ENCODE measurements at regions not wholly inside any gene's neighbourhood (a gene's known extent, or its start where the extent isn't known, plus 50 kb on each side); places are given as distances from the start of the nearest gene placed in this dataset.

DNA sequence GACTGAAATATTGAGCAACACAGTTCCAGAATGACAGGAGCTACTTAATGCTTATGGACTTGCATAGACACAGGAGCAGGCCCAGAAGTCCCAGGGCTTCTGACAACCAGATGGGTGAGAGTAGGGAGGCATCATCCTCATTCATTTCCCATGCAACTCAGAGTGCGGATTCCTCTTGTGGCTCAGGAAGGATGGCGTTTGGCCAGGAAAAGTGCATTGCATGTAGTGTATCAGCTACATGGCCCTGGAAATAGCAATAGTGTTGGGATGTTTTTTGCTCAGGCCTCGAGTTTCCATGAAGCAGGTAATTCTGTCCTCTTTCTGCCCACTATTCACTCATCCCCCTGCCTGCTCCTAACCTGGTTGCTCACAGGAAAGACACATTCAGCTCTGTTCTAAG, 136.6 kb downstream of the PDGFRA start:
- Histone ChIP-seq H4K20me1 (replicated peaks; ENCODE audit: control insufficient read depth, insufficient read depth, low read length) (no peaks in the 10 kb centered on the region), H3K27ac (ENCODE audit: extremely low read depth, low read depth, low read length) (no peak overlapping the region), H3K9me1 (ENCODE audit: control insufficient read depth, insufficient read depth, low read length) (no peaks in the 10 kb centered on the region), H3K4me1 (replicated peaks in 1 of 2; ENCODE audit: control insufficient read depth in 2 of 2, insufficient read depth in 2 of 2, low read length in 2 of 2) (no peaks in the 10 kb centered on the region), H3K36me3 (ENCODE audit: control insufficient read depth, insufficient read depth, low read length) (no peaks in the 10 kb centered on the region), H3K4me2 (ENCODE audit: insufficient read depth, low read length) (no peak overlapping the region), H3K79me2 (ENCODE audit: control insufficient read depth, insufficient read depth, low read length) (no peaks in the 10 kb centered on the region), H3K4me3 (no peak overlapping the region), H3K9ac (ENCODE audit: insufficient read depth in 1 of 2, low read depth in 2 of 2, low read length in 2 of 2) (no peak overlapping the region), H3K27me3 (ENCODE audit: control insufficient read depth in 2 of 2, insufficient read depth in 2 of 2, low read length in 2 of 2) (peaks cover 2 to 31% of the 10 kb centered on the region in 2 experiments; a peak in 3 of 5 replicates), H2AFZ (ENCODE audit: low read depth, low read length) (no peak overlapping the region), H3K9me3 (replicated peaks; ENCODE audit: control insufficient read depth, insufficient read depth, low read depth, low read length) (no peaks in the 10 kb centered on the region)
- no TSS peak for BruUV-seq (replicated peaks)
- no peak for TF ChIP-seq TFAM (CRISPR knock-in tag; conservative IDR thresholded peaks at IDR 0.05)
- no peak for TF ChIP-seq NEUROD1 (IDR thresholded peaks at IDR 0.05; ENCODE audit: borderline replicate concordance, low read depth, low read length, partially characterized antibody)
- intact Hi-C loops (cut with micrococcal nuclease) = no loop called here
- no peak for FAIRE-seq
- in situ Hi-C loops (cut with MboI) = no loop called here
- CTCF ChIA-PET (ENCODE audit: low intra/inter-chr PET ratio) = no interaction called here
- POLR2A ChIA-PET = no interaction called here
- no peak for DNase-seq (ENCODE audit: extremely low read depth in 1 of 4, low spot score in 3 of 4)
- ATAC-seq = no peak
- 0% methylated on average over 3 of the region's 3 CpGs for WGBS (ENCODE audit: insufficient coverage, low coverage, missing lambda C conversion rate)

DNA sequence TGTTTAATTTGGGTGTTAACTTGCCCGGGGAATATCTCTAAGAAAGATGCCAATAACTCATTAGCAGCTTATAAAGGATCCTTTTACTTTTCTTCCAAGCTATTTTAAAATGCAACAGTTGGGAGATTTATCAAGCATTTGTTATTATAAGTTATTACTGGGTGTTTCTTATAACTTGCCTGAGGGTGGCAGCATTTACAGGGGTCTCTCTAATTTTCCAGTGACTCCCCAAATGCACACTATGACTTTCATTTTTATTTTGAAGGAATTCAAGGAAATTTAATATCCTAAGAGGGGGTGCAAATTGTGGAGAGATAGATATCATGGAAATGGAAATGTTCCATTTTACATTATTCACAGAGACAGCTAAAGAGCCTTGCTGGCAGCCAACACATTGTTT, 138.0 kb downstream of the PDGFRA start:
- ATAC-seq (no peak), DNase-seq (ENCODE audit: extremely low read depth in 1 of 4, low spot score in 3 of 4) (no peak), FAIRE-seq (no peak)
- H3K9ac ChIP-seq (ENCODE audit: insufficient read depth in 1 of 2, low read depth in 2 of 2, low read length in 2 of 2) = no peak overlapping the region
- no peaks in the 10 kb centered on the region for H3K9me1 ChIP-seq (ENCODE audit: control insufficient read depth, insufficient read depth, low read length)
- H3K4me3 ChIP-seq = no peak overlapping the region
- no peak overlapping the region for H3K4me2 ChIP-seq (ENCODE audit: insufficient read depth, low read length)
- peaks cover 2 to 32% of the 10 kb centered on the region in 2 experiments; a peak in 3 of 5 replicates for H3K27me3 ChIP-seq (ENCODE audit: control insufficient read depth in 2 of 2, insufficient read depth in 2 of 2, low read length in 2 of 2)
- no peaks in the 10 kb centered on the region for H3K79me2 ChIP-seq (ENCODE audit: control insufficient read depth, insufficient read depth, low read length)
- ChIA-PET POLR2A (interaction anchor here (1.0 kb wide), 1 partner anchor 10 kb away, joined by 3 read pairs; no protein-coding TSS in a partner anchor), CTCF (ENCODE audit: low intra/inter-chr PET ratio) (interaction anchor here (0.6 kb wide), 1 partner anchor 31 kb away, joined by 3 read pairs; no protein-coding TSS in a partner anchor)
- no TSS peak for BruUV-seq (replicated peaks)
- in situ Hi-C loops (cut with MboI) (no loop called here), intact Hi-C loops (cut with micrococcal nuclease) (no loop called here)
- 9% methylated on average over 1 of the region's 1 CpG for WGBS (ENCODE audit: insufficient coverage, low coverage, missing lambda C conversion rate)
- no peaks in the 10 kb centered on the region for H3K4me1 ChIP-seq (replicated peaks in 1 of 2; ENCODE audit: control insufficient read depth in 2 of 2, insufficient read depth in 2 of 2, low read length in 2 of 2)
- H4K20me1 ChIP-seq (replicated peaks; ENCODE audit: control insufficient read depth, insufficient read depth, low read length) = no peaks in the 10 kb centered on the region
- no peak overlapping the region for H3K27ac ChIP-seq (ENCODE audit: extremely low read depth, low read depth, low read length)
- no peak overlapping the region for H2AFZ ChIP-seq (ENCODE audit: low read depth, low read length)
- no peaks in the 10 kb centered on the region for H3K9me3 ChIP-seq (replicated peaks; ENCODE audit: control insufficient read depth, insufficient read depth, low read depth, low read length)
- no peaks in the 10 kb centered on the region for H3K36me3 ChIP-seq (ENCODE audit: control insufficient read depth, insufficient read depth, low read length)
- TF ChIP-seq CTCF (IDR thresholded peaks at IDR 0.05 in 2 of 3, conservative IDR thresholded peaks at IDR 0.05 in 1 of 3; ENCODE audit: insufficient read depth in 2 of 3, low read depth in 1 of 3, low read length in 3 of 3) (peak in 1 of 3 experiments; percentile 31; a peak in 2 of 6 replicates), ZNF212 (CRISPR knock-in tag; IDR thresholded peaks at IDR 0.05) (no peak)
- TF ChIP-seq, protein P1, sequence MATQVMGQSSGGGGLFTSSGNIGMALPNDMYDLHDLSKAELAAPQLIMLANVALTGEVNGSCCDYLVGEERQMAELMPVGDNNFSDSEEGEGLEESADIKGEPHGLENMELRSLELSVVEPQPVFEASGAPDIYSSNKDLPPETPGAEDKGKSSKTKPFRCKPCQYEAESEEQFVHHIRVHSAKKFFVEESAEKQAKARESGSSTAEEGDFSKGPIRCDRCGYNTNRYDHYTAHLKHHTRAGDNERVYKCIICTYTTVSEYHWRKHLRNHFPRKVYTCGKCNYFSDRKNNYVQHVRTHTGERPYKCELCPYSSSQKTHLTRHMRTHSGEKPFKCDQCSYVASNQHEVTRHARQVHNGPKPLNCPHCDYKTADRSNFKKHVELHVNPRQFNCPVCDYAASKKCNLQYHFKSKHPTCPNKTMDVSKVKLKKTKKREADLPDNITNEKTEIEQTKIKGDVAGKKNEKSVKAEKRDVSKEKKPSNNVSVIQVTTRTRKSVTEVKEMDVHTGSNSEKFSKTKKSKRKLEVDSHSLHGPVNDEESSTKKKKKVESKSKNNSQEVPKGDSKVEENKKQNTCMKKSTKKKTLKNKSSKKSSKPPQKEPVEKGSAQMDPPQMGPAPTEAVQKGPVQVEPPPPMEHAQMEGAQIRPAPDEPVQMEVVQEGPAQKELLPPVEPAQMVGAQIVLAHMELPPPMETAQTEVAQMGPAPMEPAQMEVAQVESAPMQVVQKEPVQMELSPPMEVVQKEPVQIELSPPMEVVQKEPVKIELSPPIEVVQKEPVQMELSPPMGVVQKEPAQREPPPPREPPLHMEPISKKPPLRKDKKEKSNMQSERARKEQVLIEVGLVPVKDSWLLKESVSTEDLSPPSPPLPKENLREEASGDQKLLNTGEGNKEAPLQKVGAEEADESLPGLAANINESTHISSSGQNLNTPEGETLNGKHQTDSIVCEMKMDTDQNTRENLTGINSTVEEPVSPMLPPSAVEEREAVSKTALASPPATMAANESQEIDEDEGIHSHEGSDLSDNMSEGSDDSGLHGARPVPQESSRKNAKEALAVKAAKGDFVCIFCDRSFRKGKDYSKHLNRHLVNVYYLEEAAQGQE (IDR thresholded peaks at IDR 0.05; ENCODE audit: borderline replicate concordance) = peak; percentile 17; the same call in 1 of the 2 replicates
- TF ChIP-seq, protein P1 (CRISPR knock-in tag; IDR thresholded peaks at IDR 0.05; ENCODE audit: low read depth) = no peak
